Left renal pelvis (tissue), 4 donors: ENCODE measurements at regions not wholly inside any gene's neighbourhood (a gene's known extent, or its start where the extent isn't known, plus 50 kb on each side); places are given as distances from the start of the nearest gene placed in this dataset.
A peak's percentile ranks its signal among the peaks of the same experiment; 100 is the strongest.
"Not testable (repeated sequence)": the region's sequence is repeated elsewhere in the genome, so short reads cannot be mapped to it uniquely, and the experiment has no call there.

Experiments
- DNase-seq, 4 donors: peaks; one replicate each; pipeline ENCODE4 v3.0.0-alpha.2; 2013; ENCODE audit warnings: low read depth in 4 of 4, low spot score in 3 of 4

DNA sequence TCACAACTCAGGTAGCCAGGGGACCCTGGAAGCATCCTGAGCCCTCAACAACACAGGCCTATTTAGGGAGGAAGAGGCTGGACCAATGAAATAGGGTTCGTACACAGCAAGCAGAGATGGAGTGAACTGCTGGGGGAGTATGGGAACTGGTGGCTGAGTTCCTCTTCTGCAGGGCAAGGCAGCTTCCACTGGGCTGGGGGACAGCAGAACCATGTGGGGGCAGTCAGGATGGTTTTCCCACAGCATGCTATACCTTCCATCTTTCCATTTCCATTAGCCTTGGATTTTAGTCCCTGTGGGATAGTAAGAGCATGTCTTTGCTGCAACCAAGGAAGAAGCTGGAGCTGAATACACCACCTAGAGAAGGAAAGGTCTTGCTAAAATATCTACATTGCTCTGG is 370.6 kb downstream of the CCSER2 start:
- DNase-seq = no peak

DNA sequence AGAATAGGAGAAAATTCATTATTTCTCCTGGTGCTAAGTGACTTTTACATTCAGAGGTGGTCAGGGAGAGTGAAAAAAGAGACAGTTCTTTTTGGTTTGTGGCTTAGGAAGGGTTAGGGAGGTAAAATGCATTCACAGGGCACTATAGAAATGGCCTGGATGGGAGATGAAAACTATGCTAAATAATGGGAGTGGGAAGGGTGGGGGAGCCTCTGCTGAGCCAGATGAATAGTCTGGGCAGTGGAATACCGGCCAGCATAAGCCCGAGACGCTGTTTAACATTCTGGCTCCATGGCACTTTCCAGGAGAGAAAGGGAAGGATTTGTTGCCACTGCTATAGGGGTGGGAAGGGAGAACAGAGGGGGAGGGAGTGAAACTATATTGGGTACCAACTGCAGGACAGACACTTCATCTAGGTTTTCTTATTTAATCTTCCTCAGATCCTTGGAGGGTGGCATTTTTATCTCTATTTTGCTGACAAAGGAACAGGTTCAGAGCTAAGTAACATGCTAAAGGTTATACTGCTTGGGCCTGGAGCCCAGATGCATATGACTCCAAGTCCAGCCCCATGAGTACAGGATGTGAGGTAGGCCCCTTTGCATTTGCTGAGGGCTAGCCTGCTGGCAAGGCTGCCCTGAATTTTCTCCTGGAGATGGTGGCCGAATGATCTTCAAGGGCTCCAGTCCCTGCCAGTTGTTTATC is 372.4 kb downstream of the CCSER2 start:
- DNase-seq = no peak

DNA sequence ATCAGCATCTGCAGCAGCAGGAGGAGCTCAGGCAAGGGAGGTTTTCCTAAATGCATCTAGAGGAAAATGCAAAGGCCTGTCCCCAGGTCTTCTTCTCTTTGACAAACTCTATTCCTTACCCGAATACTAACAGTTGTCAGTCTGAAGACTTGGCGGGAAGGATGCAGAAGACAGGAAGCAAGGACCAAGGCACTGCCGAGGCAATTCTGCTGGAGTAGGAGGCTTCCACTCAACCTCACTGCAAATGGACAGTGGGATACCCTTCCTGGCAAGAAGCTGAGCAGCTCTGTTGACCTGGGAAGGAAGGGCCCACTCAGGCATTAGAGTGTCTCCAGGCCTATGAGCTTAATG is 373.0 kb downstream of the CCSER2 start:
- DNase-seq = no peak

DNA sequence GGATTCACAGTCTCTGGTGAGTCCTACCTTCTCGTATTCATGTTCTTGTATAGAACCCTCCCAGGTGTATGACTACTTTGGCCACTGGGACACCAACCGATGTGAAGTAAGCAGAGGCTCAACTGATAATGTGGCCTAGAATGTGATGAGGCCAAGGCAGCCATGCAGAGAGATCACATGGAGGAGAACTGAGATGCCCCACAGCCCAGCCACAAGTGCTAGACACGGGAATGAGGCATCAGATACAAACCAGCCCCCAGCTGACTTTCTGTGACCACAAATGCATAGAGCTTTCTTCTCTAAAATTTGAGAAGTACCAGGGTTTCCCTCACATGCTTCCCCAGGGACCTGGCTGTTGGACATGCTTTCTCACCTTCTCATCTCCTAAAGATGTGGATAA is 375.7 kb downstream of the CCSER2 start:
- DNase-seq = no peak

DNA sequence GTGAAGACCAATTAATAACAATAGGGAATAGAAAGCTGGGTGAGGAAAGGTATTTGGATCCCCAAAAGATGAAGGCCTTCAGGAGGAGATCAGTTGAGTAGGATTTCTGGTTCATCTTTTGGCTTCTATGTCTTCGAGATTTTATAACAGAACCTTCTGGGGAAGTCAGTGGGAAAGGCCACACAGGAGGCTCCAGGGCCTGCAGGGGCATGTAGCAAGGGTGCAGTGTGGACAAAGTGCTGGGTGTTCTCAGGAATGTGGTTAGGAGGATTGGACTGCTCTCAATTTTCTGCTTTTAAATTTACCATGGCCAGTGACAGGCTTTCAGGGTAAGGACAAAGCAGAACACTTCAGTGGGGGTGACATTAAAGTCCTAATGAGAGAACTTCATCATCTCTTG is 378.0 kb downstream of the CCSER2 start:
- no peak for DNase-seq

DNA sequence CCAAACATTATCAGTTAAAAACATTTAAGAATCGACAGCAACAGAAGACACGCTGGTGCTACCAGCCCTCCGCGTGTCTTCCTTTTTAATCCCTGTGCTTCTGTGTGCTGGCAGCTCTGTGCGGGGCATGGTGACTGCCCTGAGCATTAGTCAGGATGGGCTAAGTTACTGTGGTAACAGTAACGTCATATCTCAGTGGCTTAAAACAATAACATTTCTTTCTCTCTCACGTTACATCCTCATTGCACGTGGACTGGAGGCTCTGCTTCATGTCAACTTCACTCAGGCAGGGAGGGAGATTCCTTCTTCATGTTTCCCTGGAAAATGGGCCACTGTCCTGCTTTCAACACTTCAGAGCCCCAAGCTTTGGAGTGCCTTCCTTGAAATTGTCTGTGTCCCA is 378.5 kb downstream of the CCSER2 start:
- no peak for DNase-seq

DNA sequence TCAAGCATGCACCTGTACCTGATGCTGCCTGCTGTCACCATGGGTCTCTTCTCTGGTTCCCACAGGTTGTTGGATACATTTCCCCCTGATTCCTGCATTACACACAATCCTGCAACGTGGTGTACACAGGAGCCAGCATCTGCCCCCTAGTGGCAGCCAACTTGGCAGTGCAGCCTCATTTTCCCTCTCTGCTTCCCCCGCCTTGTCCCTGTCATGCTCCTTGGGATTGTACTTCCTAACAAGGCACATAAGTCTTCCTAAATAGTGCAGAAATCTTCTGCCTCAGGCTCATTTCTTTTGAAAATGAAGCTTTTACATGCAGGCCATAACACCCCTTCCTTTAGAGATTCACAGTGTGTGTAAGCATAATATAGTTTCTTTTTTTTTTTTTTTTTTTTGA is 387.5 kb downstream of the CCSER2 start:
- DNase-seq = peak in 1 of 4 donors; percentile 15

DNA sequence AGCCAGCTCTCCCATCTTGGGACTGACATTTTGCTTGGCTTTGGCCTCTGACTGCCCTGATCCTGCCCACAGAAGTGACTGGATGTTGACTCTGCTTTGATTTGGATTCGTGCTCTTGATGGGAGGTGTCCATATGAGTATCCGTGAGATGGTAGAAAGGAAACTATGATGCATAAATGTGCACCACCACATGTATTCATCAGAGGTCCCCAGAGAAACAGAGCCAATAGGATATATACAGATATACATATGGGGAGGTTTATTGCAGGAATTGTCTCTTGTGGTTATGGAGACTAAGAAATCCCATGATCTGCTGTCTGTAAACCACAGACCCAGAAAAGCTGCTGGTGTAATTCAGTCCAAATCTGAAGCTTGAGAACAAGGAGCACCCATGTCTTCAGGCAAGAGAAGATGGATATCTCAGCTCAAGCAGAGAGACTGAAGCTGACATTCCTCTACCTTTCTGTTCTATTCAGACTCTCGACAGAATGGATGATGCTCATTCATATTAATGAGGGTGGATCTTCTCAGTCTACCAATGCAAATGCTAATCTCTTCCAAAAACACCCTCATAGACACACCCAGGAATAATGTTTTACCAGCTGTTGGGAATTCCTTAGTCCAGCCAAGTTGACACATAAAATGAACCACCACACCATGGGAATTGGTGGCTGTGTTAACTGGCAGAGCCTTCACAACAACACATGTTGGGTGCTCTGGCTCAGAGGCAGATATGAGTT is 390.7 kb downstream of the CCSER2 start:
- DNase-seq = no peak

DNA sequence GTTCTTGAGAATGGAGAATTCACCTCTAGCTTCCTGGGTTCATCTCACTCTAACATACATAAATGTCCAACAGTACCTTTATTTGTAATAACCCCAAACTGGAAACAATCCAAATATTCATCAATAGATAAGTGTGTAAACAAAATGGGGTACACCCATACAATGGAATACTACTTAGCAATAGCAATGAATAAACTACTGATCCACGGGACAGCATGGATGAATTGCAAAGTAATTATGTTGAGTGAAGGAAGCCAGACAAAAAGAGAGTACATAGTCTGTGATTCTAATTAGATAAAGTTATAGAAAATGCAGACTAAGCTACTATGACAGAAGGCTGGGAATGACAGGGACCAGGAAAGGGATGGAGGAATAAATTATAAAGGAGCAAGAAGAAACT is 391.3 kb downstream of the CCSER2 start:
- no peak for DNase-seq

DNA sequence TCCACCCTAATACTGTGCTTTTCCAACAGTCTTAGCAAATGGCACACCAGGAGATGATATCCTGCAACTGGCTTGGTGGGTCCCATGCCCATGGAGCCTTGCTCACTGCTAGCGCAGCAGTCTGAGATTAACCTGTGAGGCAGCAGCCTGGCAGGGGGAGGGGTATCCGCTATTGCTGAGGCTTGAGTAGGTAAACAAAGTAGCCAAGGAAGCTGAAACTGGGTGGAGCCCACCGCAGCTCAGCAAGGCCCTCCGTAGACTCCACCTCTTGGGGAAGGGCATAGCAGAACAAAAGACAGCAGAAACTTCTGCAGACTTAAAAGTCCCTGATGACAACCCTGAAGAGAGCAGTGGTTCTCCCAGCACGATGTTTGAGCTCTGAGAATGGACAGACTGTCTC is 399.0 kb downstream of the CCSER2 start:
- no peak for DNase-seq

DNA sequence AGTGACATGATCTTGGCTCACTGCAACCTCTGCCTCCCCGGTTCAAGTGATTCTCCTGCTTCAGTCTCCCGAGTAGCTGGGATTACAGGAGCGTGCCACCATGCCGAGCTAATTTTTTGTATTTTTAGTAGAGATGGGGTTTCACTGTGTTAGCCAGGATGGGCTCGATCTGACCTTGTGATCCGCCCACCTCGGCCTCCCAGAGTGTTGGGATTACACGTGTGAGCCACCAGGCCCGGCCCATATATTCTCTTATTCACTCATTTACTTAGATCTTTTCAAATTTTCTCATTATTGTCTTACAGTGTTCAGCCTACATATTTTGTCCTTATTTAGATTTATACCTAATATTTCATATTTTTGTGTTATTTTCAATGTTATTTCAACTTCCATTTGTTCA is 410.7 kb downstream of the CCSER2 start:
- DNase-seq = not testable (repeated sequence)

DNA sequence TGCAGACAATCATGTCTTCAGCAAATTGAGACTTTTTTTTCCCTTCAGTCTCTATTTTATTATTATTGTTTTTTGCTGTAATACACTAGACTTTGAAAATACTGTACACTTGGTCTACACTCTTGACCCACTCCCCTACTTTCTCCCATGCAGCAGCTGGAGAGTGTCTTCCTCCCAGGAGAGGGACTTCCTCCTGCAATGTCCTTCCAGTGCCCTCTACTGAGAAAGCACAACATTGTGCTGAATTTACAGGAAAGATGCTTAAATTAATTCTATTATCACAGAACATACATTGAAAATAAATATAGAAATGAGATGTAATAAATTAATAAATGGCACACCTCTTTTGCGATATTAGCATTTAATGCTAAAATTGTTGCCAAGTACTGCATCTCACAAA is 411.3 kb downstream of the CCSER2 start:
- DNase-seq = no peak

DNA sequence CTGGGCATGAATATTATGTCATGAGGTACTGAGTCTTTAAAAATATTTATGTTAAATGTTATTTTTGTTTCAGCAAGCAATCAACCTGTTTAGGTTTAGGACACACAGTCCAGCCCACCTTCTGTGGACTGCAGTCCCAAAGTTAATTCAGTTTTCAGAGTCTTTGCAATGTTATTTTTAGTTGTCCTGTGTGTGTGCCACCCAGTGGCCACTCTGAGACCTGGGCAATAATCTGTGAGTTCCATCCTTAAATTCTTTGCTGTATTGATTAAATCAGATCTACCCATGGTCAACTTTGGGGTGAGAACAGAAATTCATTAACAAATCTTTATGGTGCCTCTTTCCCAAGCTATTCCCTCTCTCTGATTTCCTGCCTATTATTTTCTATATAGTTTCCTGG is 415.1 kb downstream of the CCSER2 start:
- no peak for DNase-seq

DNA sequence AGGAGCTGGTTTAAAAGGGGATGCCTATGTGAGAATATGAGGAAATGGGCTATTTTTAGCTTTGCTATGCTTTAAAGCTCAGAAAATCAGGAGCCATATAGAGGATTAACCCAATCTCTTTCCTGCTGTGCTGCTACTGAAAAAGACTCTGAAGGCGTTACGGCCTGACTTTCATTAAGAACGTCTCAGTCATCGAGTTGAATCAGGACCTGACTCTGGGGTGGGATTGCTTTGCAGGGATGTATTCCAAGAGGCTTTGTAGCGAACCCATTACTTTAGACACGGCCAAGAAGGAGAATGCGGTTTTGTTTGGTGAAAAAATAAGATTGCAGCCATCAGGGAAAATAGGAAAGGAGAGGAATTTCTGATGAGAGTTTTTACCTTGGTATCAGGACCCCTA is 426.9 kb downstream of the CCSER2 start:
- no peak for DNase-seq

DNA sequence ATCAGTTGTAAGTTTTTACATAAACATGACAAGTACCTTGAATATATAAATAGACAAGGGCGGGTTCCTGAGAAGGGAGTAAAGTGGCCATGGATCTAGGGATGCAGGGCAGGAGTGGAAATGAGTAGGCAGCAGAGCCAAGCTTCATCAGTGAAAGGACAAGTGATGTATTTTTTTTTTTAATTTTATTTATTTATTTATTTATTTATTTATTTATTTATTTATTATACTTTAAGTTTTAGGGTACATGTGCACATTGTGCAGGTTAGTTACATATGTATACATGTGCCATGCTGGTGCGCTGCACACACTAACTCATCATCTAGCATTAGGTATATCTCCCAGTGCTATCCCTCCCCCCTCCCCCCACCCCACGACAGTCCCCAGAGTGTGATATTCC is 428.3 kb downstream of the CCSER2 start:
- not testable (repeated sequence) for DNase-seq

DNA sequence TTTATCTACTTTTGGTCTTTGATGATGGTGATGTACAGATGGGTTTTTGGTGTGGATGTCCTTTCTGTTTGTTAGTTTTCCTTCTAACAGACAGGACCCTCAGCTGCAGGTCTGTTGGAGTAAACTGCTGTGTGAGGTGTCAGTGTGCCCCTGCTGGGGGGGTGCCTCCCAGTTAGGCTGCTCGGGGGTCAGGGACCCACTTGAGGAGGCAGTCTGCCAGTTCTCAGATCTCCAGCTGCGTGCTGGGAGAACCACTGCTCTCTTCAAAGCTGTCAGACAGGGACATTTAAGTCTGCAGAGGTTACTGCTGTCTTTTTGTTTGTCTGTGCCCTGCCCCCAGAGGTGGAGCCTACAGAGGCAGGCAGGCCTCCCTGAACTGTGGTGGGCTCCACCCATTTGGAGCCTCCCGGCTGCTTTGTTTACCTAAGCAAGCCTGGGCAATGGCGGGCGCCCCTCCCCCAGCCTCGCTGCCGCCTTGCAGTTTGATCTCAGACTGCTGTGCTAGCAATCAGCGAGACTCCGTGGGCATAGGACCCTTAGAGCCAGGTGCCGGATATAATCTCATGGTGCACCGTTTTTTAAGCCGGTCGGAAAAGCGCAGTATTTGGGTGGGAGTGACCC is 433.7 kb downstream of the CCSER2 start:
- not testable (repeated sequence) for DNase-seq

DNA sequence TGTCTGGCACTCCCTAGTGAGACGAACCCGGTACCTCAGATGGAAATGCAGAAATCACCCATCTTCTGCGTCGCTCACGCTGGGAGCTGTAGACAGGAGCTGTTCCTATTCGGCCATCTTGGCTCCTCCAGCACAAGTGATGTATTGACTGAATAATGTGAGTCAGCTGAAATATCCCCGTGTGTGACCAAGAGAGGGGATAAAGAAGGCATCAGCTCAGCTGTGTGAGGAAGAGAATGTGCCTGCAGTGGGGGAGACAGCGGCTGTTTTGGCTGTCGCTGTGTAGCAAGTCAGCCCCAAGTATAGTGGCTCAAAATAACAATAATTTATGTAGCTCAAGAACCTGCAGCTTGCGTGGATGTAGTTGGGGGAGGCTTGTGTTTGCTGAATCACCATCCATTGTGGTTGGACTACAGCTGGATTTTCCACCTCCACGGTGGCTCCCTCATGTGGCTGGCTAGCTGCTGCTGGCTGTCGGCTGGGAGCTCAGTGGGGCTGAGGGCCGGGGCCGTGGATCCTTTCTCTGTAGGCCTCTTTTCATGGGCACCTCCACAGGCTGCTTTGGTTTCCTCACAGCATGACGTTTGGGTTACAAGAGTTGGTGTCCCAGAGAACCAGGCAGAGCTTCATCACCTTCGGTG is 434.5 kb downstream of the CCSER2 start:
- no peak for DNase-seq

DNA sequence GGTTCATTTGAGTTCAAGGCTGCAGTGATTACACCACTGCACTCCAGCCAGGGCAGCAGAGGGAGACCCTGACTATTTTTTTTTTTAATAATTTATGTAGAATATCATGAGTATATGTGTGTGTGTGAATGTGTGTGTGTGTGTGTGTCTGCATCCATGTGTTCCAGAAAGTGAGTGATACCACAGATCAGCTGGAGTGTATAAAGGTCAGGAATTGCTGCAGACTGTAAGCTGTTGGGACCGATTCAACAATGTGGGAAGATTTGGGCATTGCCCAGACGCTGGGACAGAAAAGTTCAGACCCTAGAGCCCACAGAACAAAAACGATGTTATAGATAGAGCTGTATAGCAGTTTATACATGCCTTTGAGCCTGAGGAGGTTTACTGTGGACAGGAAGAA is 435.6 kb downstream of the CCSER2 start:
- DNase-seq = no peak

DNA sequence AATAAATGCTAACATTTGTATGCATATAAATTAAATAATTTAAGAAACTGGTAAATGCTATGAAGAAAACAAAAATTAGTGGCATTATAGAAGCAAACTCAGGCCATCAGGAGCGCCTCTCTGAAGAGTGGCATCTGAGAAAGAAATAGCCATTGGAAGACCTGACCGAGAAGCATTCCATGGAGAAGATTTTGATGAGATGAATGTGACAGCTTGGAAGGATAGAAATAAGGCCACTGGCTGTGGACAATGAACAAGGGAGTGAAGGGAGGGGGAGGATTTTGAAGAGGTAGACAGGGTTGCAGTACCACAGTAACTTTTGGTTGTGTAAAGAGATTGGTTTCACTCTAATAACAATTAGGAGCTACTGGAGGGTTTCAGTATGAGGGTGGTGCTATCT is 436.7 kb downstream of the CCSER2 start:
- no peak for DNase-seq

DNA sequence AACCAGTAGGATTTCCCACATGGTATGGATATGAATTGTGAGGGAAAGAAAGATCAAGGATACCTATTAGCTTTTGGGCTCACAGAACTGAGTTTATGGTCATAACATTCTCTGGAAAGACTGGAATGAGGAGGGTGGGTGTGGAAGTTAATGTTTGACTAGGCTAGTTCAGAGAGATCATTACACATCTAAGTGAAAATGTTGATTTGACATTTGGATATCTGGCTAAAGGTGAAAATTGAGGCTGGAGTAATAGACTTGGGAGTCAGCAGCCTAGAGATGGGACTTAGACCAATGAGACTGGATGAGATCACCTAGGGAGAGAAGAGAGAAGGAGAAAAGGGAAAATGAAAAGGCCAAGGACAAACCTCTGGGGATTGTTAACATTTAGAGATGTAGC is 437.3 kb downstream of the CCSER2 start:
- no peak for DNase-seq

DNA sequence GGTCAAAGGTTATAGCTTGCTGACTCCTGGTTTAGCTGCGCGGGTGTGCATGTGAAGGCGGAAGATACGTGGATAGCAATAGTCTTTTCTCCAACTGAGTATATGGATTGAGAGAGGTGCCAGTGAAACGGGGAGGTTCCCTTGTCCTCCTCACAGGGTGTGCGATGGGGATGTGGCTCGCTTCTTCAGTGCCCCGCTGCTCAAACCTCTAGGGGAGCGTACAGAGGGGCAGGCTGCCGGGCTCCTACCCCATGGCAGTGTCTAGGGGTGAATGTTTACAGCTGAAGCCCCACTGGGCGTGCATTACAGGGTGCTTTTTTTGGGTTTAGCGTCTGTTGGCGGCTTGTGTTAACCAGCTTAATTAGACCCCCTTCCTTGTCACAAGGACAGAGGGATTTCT is 438.5 kb downstream of the CCSER2 start:
- no peak for DNase-seq

DNA sequence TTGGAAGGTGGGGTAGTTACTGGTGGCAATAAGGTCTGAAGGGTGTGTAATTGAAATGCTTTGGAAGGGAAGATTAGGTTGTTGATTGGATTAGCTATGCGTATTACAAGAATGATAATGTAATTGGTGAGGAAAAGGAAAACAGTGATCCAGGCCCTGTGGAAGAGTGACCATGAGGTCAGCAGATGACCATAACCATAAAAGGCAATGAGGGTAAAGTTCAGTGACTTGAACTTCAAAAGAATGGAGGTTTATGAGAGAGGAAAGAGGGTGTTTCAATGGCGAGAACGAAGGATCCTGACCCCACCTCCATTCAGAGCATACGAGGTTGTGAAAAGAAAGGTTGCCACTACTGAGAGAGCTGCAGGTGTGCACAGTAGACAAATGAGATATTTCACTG is 439.7 kb downstream of the CCSER2 start:
- no peak for DNase-seq
